ENCODE measurements at regions not wholly inside any gene's neighbourhood (a gene's known extent, or its start where the extent isn't known, plus 50 kb on each side); places are given as distances from the start of the nearest gene placed in this dataset.

GRCh38 chr11:69209421-69210309 is 53.9 kb downstream of the SMIM38 start:
- no peak overlapping the region for H3K4me3 ChIP-seq (ENCODE audit: low read depth, low read length)
- no peak for DNase-seq
- no peaks in the 10 kb centered on the region for H3K27me3 ChIP-seq
- H3K36me3 ChIP-seq = no peaks in the 10 kb centered on the region
- peaks cover 14% of the 10 kb centered on the region for H3K4me1 ChIP-seq
- TF ChIP-seq CTCF (IDR thresholded peaks at IDR 0.05; ENCODE audit: low read depth, low read length) = no peak
- H3K9me3 ChIP-seq = no peaks in the 10 kb centered on the region; the same call in 1 of the 2 replicates

DNA sequence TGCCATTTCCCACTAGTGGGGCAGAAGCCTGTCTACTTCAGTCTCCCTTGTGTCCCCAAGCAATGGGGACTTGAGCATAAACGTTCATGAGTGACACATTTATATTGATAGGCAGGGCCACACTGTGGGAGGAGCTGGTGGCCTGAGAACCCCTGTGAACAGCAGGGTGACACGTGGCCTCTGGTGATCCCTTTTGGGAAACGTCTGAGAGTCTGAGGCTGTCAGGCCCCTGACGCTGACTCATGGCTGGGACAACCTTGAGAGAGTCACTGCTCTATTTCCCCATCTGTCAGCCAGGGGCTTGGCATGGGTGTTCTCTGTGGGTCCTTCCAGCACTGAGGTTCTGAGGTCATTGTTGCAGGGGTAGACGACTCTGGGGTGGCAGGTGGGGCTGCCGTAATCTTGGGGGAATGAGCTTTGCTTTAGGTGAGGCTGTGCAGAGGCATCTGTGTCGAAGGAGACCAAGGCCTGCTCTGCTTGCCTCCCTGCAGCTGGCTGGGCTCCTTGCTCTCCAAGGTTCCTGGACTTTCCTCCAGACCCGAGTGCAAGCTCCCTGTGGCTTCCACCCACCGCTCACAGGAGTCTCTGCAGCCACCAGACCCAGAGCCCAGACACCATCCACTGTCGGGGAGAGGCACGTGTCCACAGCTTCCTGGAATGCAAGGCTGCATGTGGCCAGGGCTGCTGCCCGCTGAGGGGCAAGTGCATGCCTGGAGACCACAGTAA is 54.7 kb downstream of the SMIM38 start:
- no peak for DNase-seq

DNA sequence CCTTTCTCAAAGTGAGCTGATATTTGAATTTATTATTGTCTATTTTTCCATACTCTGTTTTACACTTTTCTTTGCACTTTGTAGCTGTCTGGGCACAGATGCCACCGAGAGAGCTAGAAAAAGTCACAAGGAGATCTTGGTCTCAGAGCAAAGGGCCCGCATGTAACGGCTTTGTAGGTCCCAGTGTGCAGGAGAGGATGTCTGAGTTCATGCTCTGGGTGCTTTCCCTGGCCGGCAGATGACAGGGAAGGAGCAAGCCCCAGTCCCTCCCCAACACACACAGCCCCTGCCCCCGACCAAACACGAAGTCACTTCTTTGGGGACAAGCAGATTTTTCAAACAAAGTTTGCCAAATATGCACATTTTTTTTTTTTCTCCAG is 55.8 kb downstream of the SMIM38 start:
- no peaks in the 10 kb centered on the region for H3K36me3 ChIP-seq

More for the DNA sequence above, 54.7 kb downstream of the SMIM38 start:
- Histone ChIP-seq H3K9me3 (no peaks in the 10 kb centered on the region; the same call in 1 of the 2 replicates), H3K4me3 (ENCODE audit: low read depth, low read length) (no peak overlapping the region), H3K27me3 (no peaks in the 10 kb centered on the region), H3K36me3 (no peaks in the 10 kb centered on the region), H3K4me1 (peaks cover 14% of the 10 kb centered on the region)
- no peak for TF ChIP-seq CTCF (IDR thresholded peaks at IDR 0.05; ENCODE audit: low read depth, low read length)

DNA sequence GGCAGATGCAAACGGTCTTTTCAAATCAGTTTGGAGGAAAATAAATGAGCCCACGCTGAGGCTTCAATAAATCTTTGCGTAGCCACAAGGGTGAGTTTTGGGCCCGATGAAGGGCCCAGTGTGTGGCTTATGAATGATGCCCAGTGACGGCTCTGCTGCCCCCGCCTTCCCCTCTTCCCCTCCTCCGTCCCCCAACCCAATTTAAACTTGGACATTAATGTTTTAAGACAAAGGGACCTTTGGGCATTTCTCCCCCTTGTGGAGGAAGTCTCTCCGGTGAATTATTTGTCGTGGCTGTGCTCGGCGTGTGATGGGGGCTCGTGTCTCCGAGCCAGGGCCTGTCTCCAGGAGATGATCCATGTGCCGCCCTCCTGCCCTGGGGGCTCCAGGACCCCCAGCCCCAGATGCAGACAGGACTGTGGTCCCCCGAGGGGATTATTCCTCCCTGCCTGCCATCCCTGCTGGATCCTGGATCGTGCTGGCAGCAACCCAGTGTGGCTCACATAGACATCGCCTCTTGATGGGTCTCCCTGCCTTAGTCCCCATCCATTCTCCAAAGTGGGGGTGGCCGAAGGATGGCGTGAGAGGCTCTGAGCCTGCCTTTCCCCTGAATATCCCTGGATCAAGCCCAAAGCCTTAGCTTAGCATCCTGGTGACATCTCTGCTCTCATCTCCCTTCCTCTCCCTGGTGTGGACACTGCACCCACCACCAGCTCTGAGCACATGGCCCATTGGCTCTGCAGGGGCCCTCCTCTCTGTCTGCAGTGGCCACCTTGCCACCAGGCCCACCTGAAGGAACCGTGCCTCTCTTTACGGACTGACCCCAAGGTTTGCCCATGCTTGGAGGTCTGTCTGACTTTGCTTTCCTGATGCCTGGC is 56.4 kb downstream of the SMIM38 start:
- DNase-seq = peak; percentile 49
- TF ChIP-seq CTCF (IDR thresholded peaks at IDR 0.05; ENCODE audit: low read depth, low read length) = peak; percentile 58
- H3K9me3 ChIP-seq = no peaks in the 10 kb centered on the region; the same call in 1 of the 2 replicates
- H3K4me3 ChIP-seq (ENCODE audit: low read depth, low read length) = no peak overlapping the region
- no peaks in the 10 kb centered on the region for H3K36me3 ChIP-seq
- H3K27me3 ChIP-seq = no peaks in the 10 kb centered on the region
- H3K4me1 ChIP-seq = peaks cover 14% of the 10 kb centered on the region

More for the DNA sequence above, 55.8 kb downstream of the SMIM38 start:
- no peak overlapping the region for H3K4me3 ChIP-seq (ENCODE audit: low read depth, low read length)
- H3K9me3 ChIP-seq = no peaks in the 10 kb centered on the region; the same call in 1 of the 2 replicates
- no peak for DNase-seq
- no peaks in the 10 kb centered on the region for H3K27me3 ChIP-seq
- peaks cover 14% of the 10 kb centered on the region for H3K4me1 ChIP-seq
- TF ChIP-seq CTCF (IDR thresholded peaks at IDR 0.05; ENCODE audit: low read depth, low read length) = no peak

GRCh38 chr11:69212798-69213110 is 57.0 kb downstream of the SMIM38 start:
- Histone ChIP-seq H3K9me3 (no peaks in the 10 kb centered on the region; the same call in 1 of the 2 replicates), H3K4me3 (ENCODE audit: low read depth, low read length) (no peak overlapping the region), H3K36me3 (no peaks in the 10 kb centered on the region), H3K4me1 (peaks cover 15% of the 10 kb centered on the region), H3K27me3 (no peaks in the 10 kb centered on the region)
- DNase-seq = no peak
- TF ChIP-seq CTCF (IDR thresholded peaks at IDR 0.05; ENCODE audit: low read depth, low read length) = no peak

All from BE2C (cell line).